H1 (cell line): ENCODE measurements at regions not wholly inside any gene's neighbourhood (a gene's known extent, or its start where the extent isn't known, plus 50 kb on each side); places are given as distances from the start of the nearest gene placed in this dataset.
A peak's percentile ranks its signal among the peaks of the same experiment; 100 is the strongest.

ENCODE experiments used
- CTCF ChIA-PET: fragments of 300-600 bp; sonication (Branson Sonifier 250); formaldehyde crosslinking; loops from one replicate; lab custom pipeline; 2021; ENCODE audit not compliant: partially characterized antibody; lab: Charles Lee
- POLR2A ChIA-PET: fragments of 300-600 bp; sonication (Branson Sonifier 250); formaldehyde crosslinking; loops from one replicate; lab custom pipeline; 2021; ENCODE audit warnings: inconsistent platforms; ENCODE audit not compliant: partially characterized antibody; lab: Charles Lee
- DNase-seq, 2 experiments: peaks; one replicate each; pipeline versions ENCODE4 v3.0.0 to v3.0.0-alpha.2; 2010 to 2022; ENCODE audit warnings: low spot score in 2 of 2, low read depth in 1 of 2, mixed read lengths in 1 of 2
- FAIRE-seq: peaks from 2 replicates; lab custom pipeline; 2011; peaks lifted over from hg19 to GRCh38; lab: Jason Lieb, UNC
- H2AFZ ChIP-seq: 2 replicates; pipeline ENCODE4 v1.8.1; 2012; ENCODE audit warnings: low read length, inconsistent platforms
- H2AK5ac ChIP-seq: 2 replicates; pipeline ENCODE4 v1.6.1; 2013; ENCODE audit warnings: low read depth, low read length
- H2BK120ac ChIP-seq: replicated peaks from 2 replicates; pipeline ENCODE3; 2013; ENCODE audit warnings: low read depth, low read length, inconsistent platforms
- H2BK12ac ChIP-seq: 2 replicates; pipeline ENCODE4 v1.6.1; 2013; ENCODE audit warnings: low read depth, low read length
- H2BK15ac ChIP-seq: 2 replicates; pipeline ENCODE4 v1.6.1; 2013; ENCODE audit warnings: low read length
- H2BK20ac ChIP-seq: 2 replicates; pipeline ENCODE4 v1.6.1; 2013; ENCODE audit warnings: low read length
- H2BK5ac ChIP-seq: 2 replicates; pipeline ENCODE4 v1.6.1; 2013; ENCODE audit warnings: low read depth, low read length
- H3K14ac ChIP-seq: 2 replicates; pipeline ENCODE4 v1.6.1; 2013; ENCODE audit warnings: inconsistent platforms; ENCODE audit not compliant: insufficient read length
- H3K18ac ChIP-seq: 2 replicates; pipeline ENCODE4 v1.6.1; 2013; ENCODE audit warnings: low read length; ENCODE audit errors: extremely low read depth
- H3K23ac ChIP-seq: 2 replicates; pipeline ENCODE4 v1.6.1; 2013; ENCODE audit warnings: inconsistent platforms; ENCODE audit not compliant: insufficient read length
- H3K23me2 ChIP-seq: 2 replicates; pipeline ENCODE4 v1.6.1; 2013; ENCODE audit warnings: low read depth, low read length
- H3K27ac ChIP-seq: 2 replicates; pipeline ENCODE4 v1.6.1; 2011; ENCODE audit warnings: low read depth, low read length, inconsistent platforms
- H3K27me3 ChIP-seq, 4 experiments: replicated peaks in 1 of 4; 1 replicate in 1 of 4; 2 replicates in 3 of 4; pipeline versions ENCODE4 v1.6.1 to v1.8.1; 2011 to 2013; ENCODE audit warnings: low read length in 3 of 4, mild to moderate bottlenecking in 3 of 4, inconsistent platforms in 2 of 4, mixed read lengths in 2 of 4, moderate library complexity in 1 of 4; ENCODE audit not compliant: control insufficient read depth in 3 of 4, insufficient read depth in 3 of 4; ENCODE audit errors: extremely low read depth in 1 of 4
- H3K36me3 ChIP-seq, 4 experiments: 2 replicates each; pipeline versions ENCODE4 v1.6.1 to v1.8.1; 2011 to 2013; ENCODE audit warnings: mild to moderate bottlenecking in 4 of 4, low read length in 3 of 4, moderate library complexity in 2 of 4, control low read depth in 1 of 4, inconsistent platforms in 1 of 4; ENCODE audit not compliant: insufficient read depth in 4 of 4, control insufficient read depth in 2 of 4
- H3K4ac ChIP-seq: replicated peaks from 2 replicates; pipeline ENCODE3; 2013; ENCODE audit warnings: low read length, low read depth, mixed read lengths, inconsistent platforms; ENCODE audit not compliant: insufficient read length
- H3K4me1 ChIP-seq, 4 experiments: replicated peaks in 1 of 4; 1 replicate in 1 of 4; 2 replicates in 3 of 4; pipeline versions ENCODE4 v1.6.1 to v1.8.1; 2011 to 2013; ENCODE audit warnings: low read length in 3 of 4, inconsistent platforms in 2 of 4, mixed read lengths in 1 of 4; ENCODE audit not compliant: insufficient read depth in 4 of 4, control insufficient read depth in 3 of 4
- H3K4me2 ChIP-seq, 2 experiments: 2 replicates each; pipeline versions ENCODE4 v1.6.1 to v1.8.1; 2011 to 2013; ENCODE audit warnings: low read depth in 2 of 2, low read length in 2 of 2, control low read depth in 1 of 2, inconsistent platforms in 1 of 2, mild to moderate bottlenecking in 1 of 2; ENCODE audit not compliant: insufficient read depth in 1 of 2
- H3K4me3 ChIP-seq, 4 experiments: fragments of 200-600, 300-600 bp in 1 of 4; sonication (generic), shearing (Covaris generic), sonication (Bioruptor Twin) in 1 of 4; 2 replicates each; pipeline versions ENCODE4 v1.5.1 to v1.8.1; 2011 to 2016; ENCODE audit warnings: low read length in 4 of 4, low read depth in 3 of 4, control low read depth in 2 of 4, inconsistent platforms in 2 of 4, mild to moderate bottlenecking in 2 of 4, mixed read lengths in 1 of 4, moderate library complexity in 1 of 4; ENCODE audit not compliant: insufficient read depth in 2 of 4; ENCODE audit errors: extremely low read depth in 1 of 4
- H3K56ac ChIP-seq: replicated peaks from 2 replicates; pipeline ENCODE3; 2013; ENCODE audit warnings: low read depth, mild to moderate bottlenecking, mixed read lengths, low read length, inconsistent platforms; ENCODE audit not compliant: insufficient read length
- H3K79me1 ChIP-seq: 2 replicates; pipeline ENCODE4 v1.6.1; 2013; ENCODE audit warnings: low read depth, low read length, control low read depth
- H3K79me2 ChIP-seq, 2 experiments: 2 replicates each; pipeline versions ENCODE4 v1.6.1 to v1.8.1; 2012 to 2013; ENCODE audit warnings: low read length in 2 of 2, mild to moderate bottlenecking in 2 of 2, inconsistent platforms in 1 of 2; ENCODE audit not compliant: insufficient read depth in 2 of 2, control insufficient read depth in 1 of 2
- H3K9ac ChIP-seq, 4 experiments: replicated peaks in 1 of 4; 1 replicate in 1 of 4; 2 replicates in 3 of 4; pipeline versions ENCODE4 v1.6.1 to v1.8.1; 2011 to 2013; ENCODE audit warnings: low read depth in 3 of 4, low read length in 3 of 4, control low read depth in 2 of 4, mild to moderate bottlenecking in 2 of 4, moderate library complexity in 2 of 4, inconsistent platforms in 1 of 4; ENCODE audit errors: extremely low read depth in 1 of 4
- H3K9me3 ChIP-seq, 2 experiments: 2 replicates each; pipeline versions ENCODE4 v1.6.1 to v1.8.1; 2012 to 2013; ENCODE audit warnings: mild to moderate bottlenecking in 2 of 2, moderate library complexity in 2 of 2, control low read depth in 1 of 2, inconsistent platforms in 1 of 2, low read depth in 1 of 2, low read length in 1 of 2, mixed read lengths in 1 of 2; ENCODE audit not compliant: insufficient read depth in 2 of 2
- H4K20me1 ChIP-seq, 2 experiments: replicated peaks in 1 of 2; 2 replicates each; pipeline versions ENCODE3 to v1.8.1; 2011 to 2013; ENCODE audit warnings: inconsistent platforms in 2 of 2, low read length in 2 of 2, mild to moderate bottlenecking in 1 of 2; ENCODE audit not compliant: insufficient read depth in 2 of 2, control insufficient read depth in 1 of 2
- H4K5ac ChIP-seq: 2 replicates; pipeline ENCODE4 v1.6.1; 2013; ENCODE audit warnings: low read length, low read depth, mixed read lengths, inconsistent platforms; ENCODE audit not compliant: insufficient read length
- H4K8ac ChIP-seq: 2 replicates; pipeline ENCODE4 v1.8.0; 2013; ENCODE audit warnings: mild to moderate bottlenecking, moderate library complexity, low read length, inconsistent platforms; ENCODE audit not compliant: insufficient read depth; ENCODE audit errors: extremely low read depth
- H4K91ac ChIP-seq: replicated peaks from 2 replicates; pipeline ENCODE3; 2013; ENCODE audit warnings: low read length, mixed read lengths, inconsistent platforms; ENCODE audit not compliant: insufficient read length
- POU5F1 ChIP-seq: IDR thresholded peaks from 2 replicates; pipeline ENCODE4 v1.6.1; 2011; ENCODE audit warnings: low read depth, mild to moderate bottlenecking, low read length, moderate library complexity
- SIRT6 ChIP-seq: IDR thresholded peaks from one replicate; pipeline ENCODE4 v1.7.1; 2012; ENCODE audit warnings: low read length, inconsistent platforms
- WGBS, 2 experiments: shearing (Covaris generic) in 1 of 2; methylation state at CpG; one replicate each; pipeline versions ENCODE4 v1.1.6 to v1.1.7; 2013 to 2015; ENCODE audit warnings: low lambda C conversion rate in 2 of 2, mixed read lengths in 2 of 2, inconsistent platforms in 1 of 2, low coverage in 1 of 2, missing lambda C conversion rate in 1 of 2; ENCODE audit not compliant: insufficient replicate concordance in 2 of 2, insufficient coverage in 1 of 2, insufficient read length in 1 of 2; ENCODE audit errors: extremely low coverage in 1 of 2, missing lambda C conversion rate in 1 of 2; 5-methylcytosine and 5-hydroxymethylcytosine counted together

- Histone ChIP-seq H3K9me3 (no peaks in the 10 kb centered on the region), H3K79me1 (no peaks in the 10 kb centered on the region), H3K4me2 (no peak overlapping the region), H3K9ac (no peak overlapping the region), H3K18ac (no peak overlapping the region), H3K79me2 (no peaks in the 10 kb centered on the region), H3K23me2 (no peaks in the 10 kb centered on the region), H3K27ac (no peak overlapping the region), H3K23ac (no peak overlapping the region), H2AK5ac (no peak overlapping the region), H3K56ac (no peak overlapping the region), H3K14ac (no peak overlapping the region), H2BK5ac (no peak overlapping the region), H4K91ac (no peak overlapping the region), H3K4ac (no peak overlapping the region), H4K5ac (no peak overlapping the region), H3K4me1 (no peaks in the 10 kb centered on the region), H2BK120ac (no peak overlapping the region), H2BK15ac (no peak overlapping the region), H4K20me1 (no peaks in the 10 kb centered on the region), H3K36me3 (no peaks in the 10 kb centered on the region), H4K8ac (no peak overlapping the region), H2AFZ (no peak overlapping the region), H2BK12ac (no peak overlapping the region), H3K27me3 (no peaks in the 10 kb centered on the region), H3K4me3 (no peak overlapping the region), H2BK20ac (no peak overlapping the region)
- TF ChIP-seq POU5F1, result no peak
- no peak for TF ChIP-seq SIRT6
- DNase-seq (no peak), FAIRE-seq (peak; percentile 24)
- POLR2A ChIA-PET, result no interaction called here
- 89% methylated on average over 1 of the region's 1 CpG; no CpG with 5 or more reads in 1 of the 2 experiments for WGBS, 2 experiments
- CTCF ChIA-PET, result interaction anchor here (0.9 kb wide), 1 partner anchor 20 kb away, joined by 3 read pairs; no protein-coding TSS in a partner anchor
These were observed 1364.9 kb upstream of the NRXN1 start for GRCh38 chr2:52396836-52397235.
